ENCODE measurements at regions not wholly inside any gene's neighbourhood (a gene's known extent, or its start where the extent isn't known, plus 50 kb on each side); places are given as distances from the start of the nearest gene placed in this dataset.

- TF ChIP-seq POLR2A (IDR thresholded peaks at IDR 0.05; ENCODE audit: low read depth, low read length) (no peak), POLR2AphosphoS5 (IDR thresholded peaks at IDR 0.05; ENCODE audit: low read depth, low read length) (no peak)
These were observed 206.1 kb upstream of the SASH1 start for GRCh38 chr6:148136586-148136985.
